ENCODE measurements at regions not wholly inside any gene's neighbourhood (a gene's known extent, or its start where the extent isn't known, plus 50 kb on each side); places are given as distances from the start of the nearest gene placed in this dataset.

GRCh38 chr10:1872151-1872726 lies 134.9 kb upstream of the ADARB2 start:
- TF ChIP-seq, protein P1, sequence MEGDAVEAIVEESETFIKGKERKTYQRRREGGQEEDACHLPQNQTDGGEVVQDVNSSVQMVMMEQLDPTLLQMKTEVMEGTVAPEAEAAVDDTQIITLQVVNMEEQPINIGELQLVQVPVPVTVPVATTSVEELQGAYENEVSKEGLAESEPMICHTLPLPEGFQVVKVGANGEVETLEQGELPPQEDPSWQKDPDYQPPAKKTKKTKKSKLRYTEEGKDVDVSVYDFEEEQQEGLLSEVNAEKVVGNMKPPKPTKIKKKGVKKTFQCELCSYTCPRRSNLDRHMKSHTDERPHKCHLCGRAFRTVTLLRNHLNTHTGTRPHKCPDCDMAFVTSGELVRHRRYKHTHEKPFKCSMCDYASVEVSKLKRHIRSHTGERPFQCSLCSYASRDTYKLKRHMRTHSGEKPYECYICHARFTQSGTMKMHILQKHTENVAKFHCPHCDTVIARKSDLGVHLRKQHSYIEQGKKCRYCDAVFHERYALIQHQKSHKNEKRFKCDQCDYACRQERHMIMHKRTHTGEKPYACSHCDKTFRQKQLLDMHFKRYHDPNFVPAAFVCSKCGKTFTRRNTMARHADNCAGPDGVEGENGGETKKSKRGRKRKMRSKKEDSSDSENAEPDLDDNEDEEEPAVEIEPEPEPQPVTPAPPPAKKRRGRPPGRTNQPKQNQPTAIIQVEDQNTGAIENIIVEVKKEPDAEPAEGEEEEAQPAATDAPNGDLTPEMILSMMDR (IDR thresholded peaks at IDR 0.05): no peak
- DNase-seq: no peak
- peaks cover 0 to 5% of the 10 kb centered on the region in 2 donors for H3K9me3 ChIP-seq
- H3K27ac ChIP-seq: no peak overlapping the region
- H3K4me3 ChIP-seq: no peak overlapping the region
- intact Hi-C loops (cut with DNase I): no loop called here
- no peaks in the 10 kb centered on the region for H3K4me1 ChIP-seq
- peaks cover 0 to 6% of the 10 kb centered on the region in 2 donors for H3K27me3 ChIP-seq
- no peak for ATAC-seq
- H3K36me3 ChIP-seq: no peaks in the 10 kb centered on the region

DNA sequence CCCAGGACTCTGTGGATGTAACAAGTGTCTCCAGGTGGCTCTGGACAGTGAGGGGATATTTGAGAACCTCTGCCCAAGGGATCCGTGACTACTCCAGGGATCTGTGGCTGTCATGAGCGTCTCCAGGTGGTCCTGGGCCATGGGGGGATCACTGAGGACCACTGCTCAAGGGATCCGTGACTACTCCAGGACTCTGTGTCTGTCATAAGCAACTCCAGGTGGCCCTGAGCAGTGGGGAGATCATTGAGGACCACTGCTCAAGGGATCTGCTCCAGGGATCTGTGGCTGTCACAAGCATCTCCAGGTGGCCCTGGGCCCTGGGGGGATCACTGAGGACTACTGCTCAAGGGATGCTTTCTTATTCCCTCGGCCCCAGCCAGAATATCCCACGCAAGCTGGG lies 133.2 kb upstream of the ADARB2 start:
- ATAC-seq (no peak), DNase-seq (no peak)
- Histone ChIP-seq H3K27me3 (peaks cover 0 to 6% of the 10 kb centered on the region in 2 donors), H3K36me3 (no peaks in the 10 kb centered on the region), H3K4me3 (no peak overlapping the region), H3K9me3 (peaks cover 0 to 4% of the 10 kb centered on the region in 2 donors), H3K27ac (no peak overlapping the region), H3K4me1 (no peaks in the 10 kb centered on the region)
- intact Hi-C loops (cut with DNase I): no loop called here
- TF ChIP-seq, protein P1 (IDR thresholded peaks at IDR 0.05): no peak

- intact Hi-C loops (cut with DNase I): no loop called here
- H3K4me1 ChIP-seq: no peaks in the 10 kb centered on the region
Measured at GRCh38 chr10:1869861-1870260, 132.5 kb upstream of the ADARB2 start.

DNA sequence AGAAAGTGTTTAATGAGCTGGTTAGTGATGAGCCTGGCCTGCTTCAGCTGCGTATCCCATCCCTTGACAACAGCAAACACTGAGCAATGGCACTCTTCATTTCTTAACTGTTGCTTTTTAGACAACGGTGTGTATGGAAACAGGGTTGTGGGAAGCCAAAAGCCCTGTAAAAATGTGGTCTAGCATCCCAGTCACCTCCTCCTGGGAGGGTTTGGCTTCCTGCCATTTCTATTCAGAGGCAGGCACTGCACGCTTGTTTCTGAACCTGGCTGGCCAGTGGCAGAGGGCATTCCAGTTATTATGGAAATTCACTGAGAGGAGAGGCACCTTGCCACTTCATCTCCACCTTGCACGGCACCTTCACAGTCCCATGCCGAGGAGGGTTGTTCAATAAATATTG lies 123.0 kb upstream of the ADARB2 start:
- no peaks in the 10 kb centered on the region for H3K36me3 ChIP-seq
- no peaks in the 10 kb centered on the region for H3K27me3 ChIP-seq
- intact Hi-C loops (cut with DNase I): no loop called here
- TF ChIP-seq, protein P1 (IDR thresholded peaks at IDR 0.05): no peak
- no peak overlapping the region for H3K4me3 ChIP-seq
- H3K4me1 ChIP-seq: no peaks in the 10 kb centered on the region
- peaks cover 0 to 8% of the 10 kb centered on the region in 2 donors for H3K9me3 ChIP-seq
- no peak overlapping the region for H3K27ac ChIP-seq
- no peak for ATAC-seq
- DNase-seq: no peak

More at GRCh38 chr10:1869861-1870260, 132.5 kb upstream of the ADARB2 start:
- Histone ChIP-seq H3K36me3 (no peaks in the 10 kb centered on the region), H3K27ac (no peak overlapping the region), H3K4me3 (no peak overlapping the region), H3K27me3 (peaks cover 0 to 6% of the 10 kb centered on the region in 2 donors), H3K9me3 (peaks cover 0 to 4% of the 10 kb centered on the region in 2 donors)
- TF ChIP-seq, protein P1 (IDR thresholded peaks at IDR 0.05): no peak
- ATAC-seq (no peak), DNase-seq (no peak)

- TF ChIP-seq, protein P1 (IDR thresholded peaks at IDR 0.05): no peak
- intact Hi-C loops (cut with DNase I): no loop called here
- no peaks in the 10 kb centered on the region for H3K36me3 ChIP-seq
- H3K9me3 ChIP-seq: peaks cover 0 to 3% of the 10 kb centered on the region in 2 donors
- H3K27ac ChIP-seq: no peak overlapping the region
- DNase-seq: no peak
- no peaks in the 10 kb centered on the region for H3K27me3 ChIP-seq
- no peak for ATAC-seq
- H3K4me3 ChIP-seq: no peak overlapping the region
- H3K4me1 ChIP-seq: no peaks in the 10 kb centered on the region
Measured at GRCh38 chr10:1858547-1858946, 121.2 kb upstream of the ADARB2 start.
